Nephron progenitor cell (in vitro differentiated cells): ENCODE measurements at regions not wholly inside any gene's neighbourhood (a gene's known extent, or its start where the extent isn't known, plus 50 kb on each side); places are given as distances from the start of the nearest gene placed in this dataset.

Experiments used
- DNase-seq: peaks from one replicate; pipeline ENCODE4 v3.0.0; 2021
- H3K27ac Mint-ChIP-seq: 2 replicates; pipeline ENCODE4 v1.8.0; 2021; ENCODE audit warnings: mild to moderate bottlenecking, moderate library complexity, mixed read lengths
- H3K27me3 Mint-ChIP-seq: 2 replicates; pipeline ENCODE4 v1.8.0; 2021; ENCODE audit warnings: mild to moderate bottlenecking, low read depth, mixed read lengths; ENCODE audit not compliant: poor library complexity
- H3K36me3 Mint-ChIP-seq: 2 replicates; pipeline ENCODE4 v1.8.0; 2021; ENCODE audit warnings: low read depth, mixed read lengths
- H3K4me1 Mint-ChIP-seq: 2 replicates; pipeline ENCODE4 v1.8.0; 2021; ENCODE audit warnings: mixed read lengths
- H3K4me3 Mint-ChIP-seq: 2 replicates; pipeline ENCODE4 v1.8.0; 2021; ENCODE audit warnings: mild to moderate bottlenecking, moderate library complexity, mixed read lengths
- H3K9me3 Mint-ChIP-seq: 2 replicates; pipeline ENCODE4 v1.8.0; 2021; ENCODE audit warnings: mild to moderate bottlenecking, moderate library complexity, mixed read lengths
- CTCF ChIP-seq: fragments of 200-600 bp; sonication (generic); IDR thresholded peaks from 2 replicates; pipeline ENCODE4 v1.5.0; 2021; ENCODE audit warnings: antibody characterized with exemption

GRCh38 chr4:124536946-124537345 is 175.6 kb downstream of the ANKRD50 start:
- Mint-ChIP-seq H3K27me3 (no peaks in the 10 kb centered on the region), H3K4me1 (peaks cover 10% of the 10 kb centered on the region), H3K27ac (no peak overlapping the region), H3K9me3 (no peaks in the 10 kb centered on the region), H3K36me3 (no peaks in the 10 kb centered on the region), H3K4me3 (no peak overlapping the region)
- no peak for TF ChIP-seq CTCF
- DNase-seq = no peak

- H3K36me3 Mint-ChIP-seq = no peaks in the 10 kb centered on the region
- H3K4me1 Mint-ChIP-seq = peaks cover 10% of the 10 kb centered on the region
Measured at GRCh38 chr4:124537971-124538370, 174.6 kb downstream of the ANKRD50 start.

DNA sequence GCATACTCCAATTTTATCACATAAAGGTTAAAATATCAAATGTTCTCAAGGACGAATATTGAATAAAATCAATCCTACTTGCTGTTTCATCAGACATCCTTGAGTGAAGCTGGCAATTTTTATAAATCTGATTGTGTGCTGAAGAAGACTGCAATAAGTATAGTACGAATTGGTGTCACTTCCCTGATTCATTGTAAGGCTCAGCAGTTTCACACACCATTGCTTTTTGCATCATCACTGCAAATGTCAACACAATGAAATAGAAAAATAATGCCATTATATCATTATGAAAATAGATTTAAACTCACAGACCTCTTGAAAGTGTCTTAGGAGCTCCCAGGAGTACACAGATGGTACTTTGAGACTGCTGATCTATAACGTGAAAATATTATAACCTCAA is 172.5 kb downstream of the ANKRD50 start:
- Mint-ChIP-seq H3K4me3 (no peak overlapping the region), H3K4me1 (peaks cover 7% of the 10 kb centered on the region), H3K27ac (no peak overlapping the region), H3K27me3 (no peaks in the 10 kb centered on the region), H3K9me3 (no peaks in the 10 kb centered on the region), H3K36me3 (no peaks in the 10 kb centered on the region)
- TF ChIP-seq CTCF = no peak
- DNase-seq = no peak

More at GRCh38 chr4:124537971-124538370, 174.6 kb downstream of the ANKRD50 start:
- Mint-ChIP-seq H3K4me3 (no peak overlapping the region), H3K27ac (no peak overlapping the region), H3K27me3 (no peaks in the 10 kb centered on the region), H3K9me3 (no peaks in the 10 kb centered on the region)
- TF ChIP-seq CTCF = no peak
- no peak for DNase-seq

- H3K27ac Mint-ChIP-seq = no peak overlapping the region
- H3K36me3 Mint-ChIP-seq = no peaks in the 10 kb centered on the region
Measured at GRCh38 chr4:124541652-124542420, 170.7 kb downstream of the ANKRD50 start.

DNA sequence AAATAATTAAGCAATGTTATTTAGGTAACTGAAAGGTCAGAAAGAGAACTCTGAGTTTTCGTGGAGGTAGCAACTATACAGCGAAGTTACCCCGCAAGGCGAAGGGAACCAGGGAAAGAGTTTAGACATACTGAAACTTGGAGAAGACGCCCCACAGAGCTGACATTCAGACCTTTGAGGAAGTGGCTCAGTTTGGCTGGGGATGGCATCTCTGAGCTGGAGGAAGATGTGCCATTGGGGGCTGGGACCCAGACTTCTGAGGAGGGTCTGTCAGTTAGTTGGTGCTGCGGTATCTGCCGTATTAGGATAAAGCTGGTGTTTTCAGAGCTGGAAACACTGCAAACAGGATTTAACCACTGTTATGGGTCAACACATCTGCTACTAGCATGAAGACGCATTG is 156.6 kb downstream of the ANKRD50 start:
- no peaks in the 10 kb centered on the region for H3K9me3 Mint-ChIP-seq
- TF ChIP-seq CTCF = no peak
- no peak overlapping the region for H3K4me3 Mint-ChIP-seq
- no peaks in the 10 kb centered on the region for H3K36me3 Mint-ChIP-seq
- DNase-seq = no peak
- H3K4me1 Mint-ChIP-seq = no peaks in the 10 kb centered on the region
- H3K27ac Mint-ChIP-seq = no peak overlapping the region
- H3K27me3 Mint-ChIP-seq = peaks cover 7% of the 10 kb centered on the region

More at GRCh38 chr4:124541652-124542420, 170.7 kb downstream of the ANKRD50 start:
- H3K9me3 Mint-ChIP-seq = no peaks in the 10 kb centered on the region
- H3K4me3 Mint-ChIP-seq = no peak overlapping the region
- no peaks in the 10 kb centered on the region for H3K27me3 Mint-ChIP-seq
- DNase-seq = no peak
- TF ChIP-seq CTCF = no peak
- no peaks in the 10 kb centered on the region for H3K4me1 Mint-ChIP-seq

DNA sequence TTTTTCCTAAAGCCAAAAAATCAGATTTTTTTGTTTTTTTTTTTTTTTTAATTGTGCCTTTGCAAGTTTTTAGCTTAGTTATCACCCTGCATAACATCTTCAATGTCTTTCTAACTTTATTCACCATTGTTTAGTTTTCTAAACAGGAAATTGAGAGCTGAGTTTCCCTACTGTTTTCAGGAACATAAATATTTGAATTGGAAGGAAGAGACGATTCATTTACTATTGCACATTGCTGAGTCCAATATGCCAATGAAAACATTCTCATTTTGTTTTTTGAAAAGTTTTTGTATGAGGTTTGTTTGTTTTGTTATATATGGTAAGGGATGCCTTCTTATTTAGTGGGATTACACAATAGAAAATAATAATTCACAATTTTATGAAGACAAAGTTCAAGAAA is 148.4 kb downstream of the ANKRD50 start:
- Mint-ChIP-seq H3K9me3 (no peaks in the 10 kb centered on the region), H3K27me3 (peaks cover 2% of the 10 kb centered on the region), H3K4me3 (no peak overlapping the region), H3K27ac (no peak overlapping the region), H3K36me3 (no peaks in the 10 kb centered on the region), H3K4me1 (peaks cover 8% of the 10 kb centered on the region)
- TF ChIP-seq CTCF = no peak
- DNase-seq = no peak
